Motor neuron (in vitro differentiated cells): ENCODE measurements at regions not wholly inside any gene's neighbourhood (a gene's known extent, or its start where the extent isn't known, plus 50 kb on each side); places are given as distances from the start of the nearest gene placed in this dataset.

Experiments
- ATAC-seq, 8 experiments: fragments of 200-7000 bp; cut with Tn5 transposase; replicated peaks in 6 of 8; 2 replicates each; pipeline ENCODE4 v1.8.0; 2021; ENCODE audit warnings: mild to moderate bottlenecking in 8 of 8, moderate library complexity in 8 of 8
- H3K27ac ChIP-seq, 2 donors: fragments of 250-450 bp; sonication (Bioruptor Pico); 2 replicates each; pipeline ENCODE4 v1.9.0; 2021; ENCODE audit warnings: antibody characterized with exemption in 2 of 2, mild to moderate bottlenecking in 2 of 2, moderate library complexity in 1 of 2
- H3K4me1 ChIP-seq, 2 donors: fragments of 250-450 bp; sonication (Bioruptor Pico); replicated peaks in 1 of 2; 2 replicates each; pipeline ENCODE4 v1.6.1; 2021; ENCODE audit warnings: antibody characterized with exemption in 2 of 2, mild to moderate bottlenecking in 2 of 2, moderate library complexity in 1 of 2
- H3K4me3 ChIP-seq, 5 donors: fragments of 250-450 bp; sonication (Bioruptor Pico); 2 replicates each; pipeline ENCODE4 v1.9.0; 2021; ENCODE audit warnings: antibody characterized with exemption in 5 of 5, mild to moderate bottlenecking in 5 of 5, moderate library complexity in 4 of 5
- WGBS, 10 experiments: fragments of 450-650 bp; shearing (Covaris generic); methylation state at CpG; one replicate each; pipeline ENCODE4 v1.0.0; 2022; 5-methylcytosine and 5-hydroxymethylcytosine counted together
- in situ Hi-C, 9 experiments: fragments of 400-800 bp; cut with MboI; loops; one replicate each; pipeline ENCODE4 v1.15.0; 2021; ENCODE audit warnings: low sequenced_read_pairs in 9 of 9, low pct_unique_long_range_greater_than_20kb in 2 of 9; ENCODE audit not compliant: unreplicated experiment in 9 of 9

DNA sequence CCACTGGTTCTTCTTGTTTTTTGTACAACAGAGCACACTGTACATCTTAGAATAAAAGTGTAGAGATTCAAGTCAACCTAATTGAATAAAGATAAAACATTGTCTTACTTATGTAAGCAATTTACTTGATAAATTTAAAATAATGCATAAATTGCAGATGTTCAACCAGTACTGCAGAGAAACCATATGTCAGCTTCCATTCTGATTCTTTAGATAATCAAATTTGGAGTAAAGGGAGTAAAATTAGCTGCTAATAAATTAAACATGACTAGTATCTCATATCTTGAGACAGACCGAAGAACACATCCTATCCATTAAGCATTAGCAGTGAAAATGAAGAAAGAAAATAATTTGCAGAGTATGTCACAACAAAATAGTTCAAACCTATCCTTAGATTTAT lies 261.2 kb downstream of the GASK1B start:
- ATAC-seq = no peak
- no peak overlapping the region for H3K4me3 ChIP-seq
- no peak overlapping the region for H3K27ac ChIP-seq
- 0 to 89% (median 40%) methylated on average over 1 of the region's 1 CpG; no CpG with 5 or more reads in 3 of the 10 experiments for WGBS, 10 experiments
- in situ Hi-C loops = no loop called here
- H3K4me1 ChIP-seq = peaks cover 3 to 34% of the 10 kb centered on the region in 2 donors

DNA sequence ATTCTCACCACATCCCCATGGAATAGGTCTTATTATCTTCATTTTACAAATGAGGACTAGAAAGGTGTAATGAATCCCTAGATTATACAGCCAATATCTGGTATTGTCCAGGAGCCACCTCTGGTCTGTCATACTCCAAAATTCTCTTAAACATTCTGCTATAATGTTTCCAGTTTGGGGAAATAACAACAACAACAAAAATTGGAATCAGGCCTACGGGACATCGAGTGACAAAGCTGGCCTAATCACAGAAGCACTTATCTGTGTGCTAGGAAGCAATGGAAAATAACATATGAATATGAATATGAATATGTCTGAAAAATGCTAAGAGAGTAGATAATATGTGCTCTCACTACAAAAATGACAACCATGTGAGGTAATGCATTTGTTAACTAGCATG lies 264.1 kb downstream of the GASK1B start:
- 0 to 100% (median 100%) methylated on average over 1 to 2 of the region's 2 CpGs; no CpG with 5 or more reads in 1 of the 10 experiments for WGBS, 10 experiments
- H3K27ac ChIP-seq = no peak overlapping the region
- H3K4me1 ChIP-seq = peaks cover 3 to 34% of the 10 kb centered on the region in 2 donors
- no peak for ATAC-seq
- in situ Hi-C loops = no loop called here
- no peak overlapping the region for H3K4me3 ChIP-seq

DNA sequence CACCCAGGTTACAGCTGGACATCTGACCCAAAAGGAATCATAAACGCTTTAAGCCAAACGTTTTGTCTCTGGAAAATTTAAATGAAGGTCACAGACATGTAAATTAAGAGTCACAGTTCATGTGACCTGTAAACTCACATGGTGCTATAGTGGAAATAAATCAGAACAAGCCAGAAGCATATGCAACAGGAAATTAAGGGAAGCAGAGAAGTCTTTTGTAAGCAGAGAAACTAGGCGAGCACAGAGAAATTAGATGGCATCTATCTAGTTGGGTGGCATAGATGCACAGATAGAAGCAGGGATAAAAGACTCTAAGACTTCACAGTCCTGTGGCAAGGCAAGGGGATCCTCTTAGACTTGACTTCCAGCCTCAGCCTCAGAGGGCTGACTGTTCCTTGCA lies 264.8 kb downstream of the GASK1B start:
- ATAC-seq = peak in 5 of 8 experiments; percentile 36 to 58 (median 48)
- Histone ChIP-seq H3K27ac (peak overlapping the region in 1 of 2 donors; percentile 39), H3K4me1 (peaks cover 3 to 34% of the 10 kb centered on the region in 2 donors), H3K4me3 (no peak overlapping the region)
- in situ Hi-C loops = no loop called here
- 0 to 61% (median 31%) methylated on average over 2 to 3 of the region's 3 CpGs; no CpG with 5 or more reads in 1 of the 10 experiments for WGBS, 10 experiments

DNA sequence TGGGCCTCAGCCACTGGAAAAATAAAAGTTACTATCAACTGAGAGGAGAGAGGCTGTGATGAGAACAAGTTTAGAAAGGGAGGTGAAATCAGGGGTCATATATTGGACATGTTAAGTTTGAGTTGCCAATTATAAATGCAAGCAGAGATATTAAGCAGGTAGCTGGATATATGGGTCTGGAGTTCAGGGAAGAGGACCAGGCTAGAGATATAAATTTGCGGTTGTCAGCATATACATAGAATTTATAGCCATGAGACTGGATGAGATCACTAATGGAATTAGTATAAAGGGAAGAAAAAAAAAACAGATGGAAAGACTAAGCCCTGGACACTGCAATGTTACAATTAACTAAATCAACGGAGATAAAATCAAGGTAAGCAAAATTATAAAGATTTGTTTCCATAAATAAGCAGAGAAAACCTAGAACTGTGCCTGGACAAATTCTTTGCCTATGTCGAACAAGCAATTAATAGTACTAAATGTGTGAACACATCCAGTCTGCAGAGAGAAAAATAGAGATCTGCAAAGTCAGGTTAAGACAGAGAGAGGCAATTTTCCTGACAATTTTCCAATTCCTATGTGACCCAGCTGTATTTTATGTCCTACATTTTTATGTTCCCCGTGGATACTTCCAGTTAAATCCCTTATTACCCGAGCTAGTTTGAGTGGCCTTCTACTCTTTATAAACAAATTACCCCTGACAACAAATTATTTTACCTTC lies 265.4 kb downstream of the GASK1B start:
- 18 to 76% (median 53%) methylated on average over 2 to 5 of the region's 5 CpGs for WGBS, 10 experiments
- Histone ChIP-seq H3K27ac (peak overlapping the region in 1 of 2 donors; percentile 39), H3K4me1 (peaks cover 3 to 34% of the 10 kb centered on the region in 2 donors), H3K4me3 (no peak overlapping the region)
- peak in 5 of 8 experiments; percentile 71 to 91 (median 85) for ATAC-seq
- in situ Hi-C loops = no loop called here

DNA sequence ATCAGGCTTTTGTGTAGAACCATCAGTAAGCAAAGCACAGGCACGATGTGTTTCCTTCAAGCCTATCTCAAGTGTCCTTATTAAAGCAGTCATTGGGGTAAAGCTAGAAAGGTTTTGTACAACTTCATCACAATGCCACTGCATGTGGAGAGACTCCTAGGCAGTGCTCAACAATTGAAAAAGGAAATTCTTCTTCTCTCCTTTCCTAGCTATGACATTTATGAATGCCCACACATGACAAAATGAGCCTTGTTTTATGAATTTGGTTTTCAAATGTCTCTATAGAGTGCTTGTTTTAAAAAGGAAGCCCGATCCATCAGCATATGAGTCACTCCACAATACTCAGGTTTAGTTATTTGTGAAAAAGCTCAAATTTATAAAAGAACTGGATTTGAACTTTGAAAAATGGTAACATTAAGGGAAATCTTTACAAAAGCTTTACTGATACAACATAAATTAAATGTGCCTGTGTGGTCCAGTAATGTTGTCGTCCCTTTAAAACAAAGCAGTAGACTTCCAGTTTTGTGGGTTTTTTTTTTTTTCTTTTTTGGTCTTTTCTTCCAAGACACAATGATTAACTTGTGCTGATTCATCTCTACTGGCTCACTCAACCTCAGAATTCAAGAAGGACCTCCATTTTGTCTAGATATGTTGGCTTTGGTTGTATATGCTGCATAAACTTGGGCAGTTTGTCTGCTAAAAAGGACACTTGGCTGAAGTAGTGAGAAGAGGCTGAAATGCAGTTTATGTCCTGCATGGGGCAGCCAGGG lies 273.8 kb downstream of the GASK1B start:
- in situ Hi-C loops = no loop called here
- WGBS, 10 experiments = 20 to 83% (median 58%) methylated on average over 1 to 3 of the region's 3 CpGs; no CpG with 5 or more reads in 2 of the 10 experiments
- Histone ChIP-seq H3K4me3 (no peak overlapping the region), H3K27ac (no peak overlapping the region), H3K4me1 (peaks cover 6 to 17% of the 10 kb centered on the region in 2 donors)
- ATAC-seq = peak in 7 of 8 experiments; percentile 14 to 49 (median 27)

DNA sequence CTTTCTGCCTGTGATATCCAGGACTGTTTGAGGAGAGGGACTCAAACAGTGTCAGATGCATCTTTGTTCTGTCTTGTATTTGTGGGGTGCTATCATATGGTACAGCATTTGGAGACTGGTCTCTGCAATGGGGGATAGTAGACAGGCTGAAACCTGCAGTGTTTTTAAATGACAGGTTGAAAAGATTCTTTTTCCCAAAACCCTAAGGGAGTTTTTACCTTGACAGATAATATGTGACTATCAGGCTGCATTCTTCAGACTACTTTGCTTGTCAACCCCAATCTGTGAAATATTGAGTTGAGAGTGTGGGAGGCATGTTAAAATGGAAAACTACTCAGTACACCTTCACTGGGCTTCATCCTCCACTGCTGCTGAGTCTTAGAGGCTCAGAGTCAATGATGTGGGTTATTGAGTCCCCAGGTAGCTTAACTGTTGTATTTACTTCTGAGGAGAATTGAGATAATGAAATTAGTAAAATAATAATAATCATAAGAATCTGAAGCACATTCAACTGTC lies 274.9 kb downstream of the GASK1B start:
- peaks cover 6 to 17% of the 10 kb centered on the region in 2 donors for H3K4me1 ChIP-seq
- no peak overlapping the region for H3K4me3 ChIP-seq
- no peak overlapping the region for H3K27ac ChIP-seq
- no peak for ATAC-seq
- in situ Hi-C loops = no loop called here

- Histone ChIP-seq H3K4me3 (no peak overlapping the region), H3K4me1 (peaks cover 6 to 17% of the 10 kb centered on the region in 2 donors), H3K27ac (no peak overlapping the region)
- in situ Hi-C loops = no loop called here
- WGBS, 10 experiments = 0 to 100% (median 69%) methylated on average over 1 to 3 of the region's 3 CpGs
- ATAC-seq = no peak
Measured at GRCh38 chr4:157896726-157897125, 276.1 kb downstream of the GASK1B start.

- in situ Hi-C loops = no loop called here
- WGBS, 10 experiments = 0 to 100% (median 80%) methylated on average over 1 to 3 of the region's 4 CpGs; no CpG with 5 or more reads in 1 of the 10 experiments
- ATAC-seq = no peak
- Histone ChIP-seq H3K4me3 (no peak overlapping the region), H3K4me1 (peaks cover 6 to 17% of the 10 kb centered on the region in 2 donors), H3K27ac (no peak overlapping the region)
Measured at GRCh38 chr4:157895205-157895604, 277.6 kb downstream of the GASK1B start.

DNA sequence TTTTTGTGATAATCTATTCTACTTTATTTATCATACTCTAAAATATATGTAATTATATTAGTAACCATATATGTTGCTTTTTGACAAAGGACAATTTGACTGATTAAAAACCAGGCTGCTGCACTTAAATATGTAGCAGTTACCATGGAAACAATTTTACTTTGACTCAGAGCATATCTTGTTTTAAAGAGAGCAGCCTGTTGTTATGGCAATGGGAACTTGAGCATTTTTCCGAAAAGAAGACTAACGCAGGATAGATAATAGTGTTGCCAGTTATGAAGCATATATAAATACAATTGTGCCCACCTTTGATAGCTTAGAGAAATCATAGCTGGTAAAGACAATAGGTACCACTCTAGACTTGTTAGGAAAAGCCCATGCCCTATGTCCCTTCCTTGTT lies 283.0 kb downstream of the GASK1B start:
- in situ Hi-C loops = no loop called here
- Histone ChIP-seq H3K27ac (no peak overlapping the region), H3K4me3 (no peak overlapping the region), H3K4me1 (peaks cover 2 to 12% of the 10 kb centered on the region in 2 donors)
- no peak for ATAC-seq
- WGBS, 10 experiments = 37 to 100% (median 85%) methylated on average over 1 to 2 of the region's 2 CpGs; no CpG with 5 or more reads in 1 of the 10 experiments

- ATAC-seq = no peak
- Histone ChIP-seq H3K27ac (no peak overlapping the region), H3K4me1 (peaks cover 2 to 15% of the 10 kb centered on the region in 2 donors), H3K4me3 (no peak overlapping the region)
- WGBS, 10 experiments = 27 to 100% (median 87%) methylated on average over 1 to 4 of the region's 4 CpGs
- in situ Hi-C loops = no loop called here
Measured at GRCh38 chr4:157888281-157888680, 284.5 kb downstream of the GASK1B start.

- ATAC-seq = no peak
- H3K4me1 ChIP-seq = peaks cover 2 to 15% of the 10 kb centered on the region in 2 donors
- H3K27ac ChIP-seq = no peak overlapping the region
- H3K4me3 ChIP-seq = no peak overlapping the region
- 8 to 100% (median 59%) methylated on average over 1 to 3 of the region's 3 CpGs; no CpG with 5 or more reads in 4 of the 10 experiments for WGBS, 10 experiments
- in situ Hi-C loops = no loop called here
Measured at GRCh38 chr4:157887316-157887715, 285.5 kb downstream of the GASK1B start.

DNA sequence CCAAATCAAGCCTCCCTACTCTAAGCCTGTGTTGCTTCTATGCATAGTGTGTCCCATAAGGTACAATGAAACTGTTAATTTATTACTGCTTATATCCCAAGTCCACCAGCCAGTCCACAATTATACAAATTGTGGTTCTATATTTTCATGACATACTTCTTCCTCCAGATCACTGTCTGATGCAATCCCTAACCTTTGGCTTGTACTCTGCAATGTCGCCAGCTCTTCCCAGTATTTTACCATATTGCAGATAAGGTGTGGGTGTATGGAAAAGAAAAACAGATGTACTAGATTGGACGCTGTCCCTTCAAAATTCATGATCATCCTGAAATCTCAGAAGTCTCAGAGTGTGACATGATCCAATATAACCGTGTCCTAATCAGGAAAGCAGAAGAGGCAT lies 286.2 kb downstream of the GASK1B start:
- Histone ChIP-seq H3K4me3 (no peak overlapping the region), H3K4me1 (peaks cover 2 to 15% of the 10 kb centered on the region in 2 donors), H3K27ac (no peak overlapping the region)
- in situ Hi-C loops = no loop called here
- WGBS, 10 experiments = 0 to 82% (median 67%) methylated on average over 1 to 3 of the region's 3 CpGs; no CpG with 5 or more reads in 1 of the 10 experiments
- ATAC-seq = peak in 4 of 8 experiments; percentile 16 to 79 (median 65)

DNA sequence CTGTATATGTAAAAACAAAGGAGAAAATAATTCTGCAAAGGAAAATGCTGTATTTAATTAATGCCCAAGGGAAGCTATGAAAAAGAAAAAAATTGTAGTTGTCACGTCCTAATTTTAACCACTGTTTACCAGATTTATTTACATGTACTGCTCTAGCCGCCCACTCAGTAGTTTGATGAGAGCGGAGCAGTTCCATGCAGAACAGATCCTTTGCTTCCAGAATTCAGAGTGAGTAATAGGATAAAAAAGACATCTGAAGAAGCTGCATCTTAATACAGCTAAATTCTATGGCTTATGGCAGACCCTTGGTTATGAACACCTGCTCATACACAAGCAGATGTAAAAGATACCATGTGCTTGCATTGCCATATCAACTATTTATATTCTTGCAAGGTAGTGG lies 287.0 kb downstream of the GASK1B start:
- WGBS, 10 experiments = 11 to 83% (median 55%) methylated on average over 1 to 3 of the region's 3 CpGs
- in situ Hi-C loops = no loop called here
- Histone ChIP-seq H3K4me1 (peaks cover 2 to 15% of the 10 kb centered on the region in 2 donors), H3K4me3 (no peak overlapping the region), H3K27ac (no peak overlapping the region)
- peak in 2 of 8 experiments; percentile 40 to 46 for ATAC-seq
